NAMALWA (cell line): ENCODE measurements at regions not wholly inside any gene's neighbourhood (a gene's known extent, or its start where the extent isn't known, plus 50 kb on each side); places are given as distances from the start of the nearest gene placed in this dataset.

ENCODE experiments used
- DNase-seq: peaks from one replicate; pipeline ENCODE4 v3.0.0-alpha.2; 2015; ENCODE audit warnings: low spot score

GRCh38 chr1:112788054-112788453, 72.9 kb upstream of the PPM1J start:
- no peak for DNase-seq

GRCh38 chr1:112783059-112783458, 67.9 kb upstream of the PPM1J start:
- no peak for DNase-seq

DNA sequence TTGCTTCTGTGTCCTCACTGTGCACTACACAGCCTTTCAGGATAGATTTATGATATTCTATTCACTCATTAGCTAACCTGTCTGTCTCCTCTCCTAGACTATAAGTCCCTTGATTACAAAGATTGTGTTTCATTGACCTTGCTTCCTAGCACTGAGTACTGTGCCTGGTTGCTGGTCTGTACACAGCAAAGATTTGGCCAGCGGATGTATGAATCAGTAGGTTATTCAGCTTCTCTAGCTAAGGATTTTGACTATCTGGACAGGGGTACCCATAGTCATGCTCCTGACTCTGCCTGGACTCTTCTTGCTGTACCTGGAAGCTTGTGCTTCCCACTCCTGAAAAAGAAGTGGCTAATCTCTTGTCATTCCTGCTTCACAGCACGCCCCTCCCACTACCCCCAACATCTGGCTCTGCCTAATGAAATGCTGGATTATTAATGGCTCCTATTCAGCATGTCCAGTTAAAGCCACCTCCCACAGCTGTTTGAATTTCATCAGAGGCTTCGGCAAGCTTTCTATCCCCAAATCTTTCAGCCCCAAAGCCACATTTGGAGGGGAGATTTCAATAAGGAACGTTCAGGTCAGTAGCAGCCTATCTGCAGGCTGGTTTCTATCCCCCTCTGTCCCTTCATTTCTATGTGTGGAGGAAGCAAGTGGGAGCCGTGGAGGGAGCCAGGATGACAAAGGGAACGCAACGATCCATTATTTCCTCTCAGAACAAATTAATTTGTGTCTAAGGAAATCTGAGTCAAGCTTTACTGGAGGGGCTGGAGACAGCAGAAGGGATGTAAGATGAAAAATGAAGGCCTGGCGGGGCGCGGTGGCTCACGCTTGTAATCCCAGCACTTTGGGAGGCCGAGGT, 64.8 kb upstream of the PPM1J start:
- DNase-seq: no peak

DNA sequence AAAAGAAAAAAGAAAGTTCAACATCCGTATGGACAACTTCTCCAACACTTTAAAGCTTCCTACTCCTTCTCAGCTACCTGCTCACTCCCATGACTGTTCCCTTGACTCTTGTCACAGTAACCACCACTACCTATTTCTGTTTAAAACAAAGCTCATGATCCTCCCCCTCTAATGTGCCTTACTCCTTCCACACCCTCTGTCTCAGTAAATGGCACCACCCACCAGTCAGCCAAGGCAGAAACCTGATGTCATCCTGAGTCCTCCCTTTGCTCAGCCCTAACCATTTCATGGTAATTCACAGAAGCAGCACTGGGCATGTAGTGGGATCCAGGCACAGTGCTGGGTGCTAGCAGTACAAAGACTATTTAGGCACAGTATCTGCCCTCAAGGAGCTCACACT, 63.0 kb upstream of the PPM1J start:
- DNase-seq: no peak

DNA sequence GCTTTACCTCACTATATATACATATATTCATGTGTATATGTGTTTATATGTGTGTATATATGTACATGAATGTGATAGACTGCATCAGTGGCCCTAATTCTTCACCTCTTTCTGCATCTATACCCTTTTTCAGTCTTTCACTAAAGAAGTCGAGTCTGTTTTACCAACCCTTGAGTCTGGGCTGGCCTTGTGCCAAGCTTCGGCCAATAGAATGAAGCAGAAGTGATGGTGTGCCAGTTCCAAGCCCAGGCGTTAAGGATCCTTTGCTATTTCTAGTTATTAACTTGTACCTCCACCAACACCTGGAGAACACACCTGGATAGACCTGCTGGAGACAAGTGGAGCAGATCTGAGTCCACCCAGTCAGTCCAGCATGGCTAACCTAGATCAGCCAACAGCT, 61.6 kb upstream of the PPM1J start:
- DNase-seq: no peak

DNA sequence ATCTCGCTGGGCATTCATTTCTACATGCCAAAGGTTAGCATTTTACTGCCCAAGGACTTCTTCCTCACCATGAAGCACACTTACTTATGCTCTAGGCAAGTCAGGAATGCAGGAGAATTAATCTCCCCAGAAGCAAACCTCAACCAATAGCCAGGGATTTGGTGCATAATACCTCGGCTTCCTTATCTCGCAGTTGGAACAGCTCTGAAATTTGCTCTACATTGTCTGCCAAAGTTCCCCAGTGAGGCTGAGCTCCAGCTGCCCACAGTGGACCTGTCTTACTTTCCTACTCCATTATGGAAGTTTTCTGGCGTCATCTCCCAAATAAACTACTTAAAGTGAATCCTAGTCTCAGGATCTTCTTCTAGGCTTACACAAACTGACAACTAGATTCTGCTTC, 57.6 kb upstream of the PPM1J start:
- DNase-seq: no peak

DNA sequence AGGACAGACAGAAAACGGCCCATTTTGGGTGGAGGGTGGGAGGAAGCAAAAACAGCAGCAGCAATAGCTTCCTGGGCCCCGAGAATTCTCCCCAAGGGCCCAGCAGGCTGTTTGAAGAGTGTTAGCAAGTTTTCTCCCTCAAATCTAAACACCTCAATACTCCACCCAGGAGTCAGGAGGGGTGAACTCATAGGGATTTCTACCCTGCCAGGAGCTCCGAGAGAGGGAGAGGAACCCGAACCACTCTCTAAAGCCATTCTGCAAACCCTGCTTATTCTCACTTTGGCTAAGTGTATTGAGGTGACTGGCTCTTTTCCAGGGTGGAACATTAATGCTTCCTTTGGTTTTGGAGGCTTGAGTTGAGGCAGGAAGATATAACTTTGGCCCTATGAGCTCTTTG, 55.6 kb upstream of the PPM1J start:
- DNase-seq: no peak

DNA sequence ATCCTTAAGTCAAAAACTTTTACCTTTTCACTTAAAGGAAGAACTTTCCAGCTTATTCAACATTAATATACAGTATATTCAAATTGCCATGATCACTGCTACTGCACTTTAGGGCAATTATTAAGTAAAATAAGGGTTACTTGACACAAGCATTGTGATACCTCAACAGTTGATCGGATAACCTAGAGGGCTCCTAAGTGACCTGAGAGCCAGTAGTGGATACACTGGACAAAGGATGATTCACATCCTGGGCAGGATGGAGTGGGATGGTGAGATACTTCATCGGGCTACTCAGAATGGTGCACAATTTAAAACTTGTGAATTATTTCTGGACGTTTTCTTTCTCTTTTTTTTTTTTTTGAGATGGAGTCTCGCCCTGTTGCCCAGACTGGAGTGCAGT, 54.5 kb upstream of the PPM1J start:
- DNase-seq: no peak

GRCh38 chr1:112767646-112768045, 52.5 kb upstream of the PPM1J start:
- DNase-seq: no peak
